ENCODE measurements at regions not wholly inside any gene's neighbourhood (a gene's known extent, or its start where the extent isn't known, plus 50 kb on each side); places are given as distances from the start of the nearest gene placed in this dataset.

- no peak for TF ChIP-seq CTCF (conservative IDR thresholded peaks at IDR 0.05; ENCODE audit: low read length)
- TF ChIP-seq EZH2phosphoT487 (IDR thresholded peaks at IDR 0.05; ENCODE audit: borderline replicate concordance, low read depth, low read length): no peak
These were observed 106.4 kb upstream of the TRIB2 start for GRCh38 chr2:12610314-12610713.
